WERI-Rb-1 (cell line): ENCODE measurements at regions not wholly inside any gene's neighbourhood (a gene's known extent, or its start where the extent isn't known, plus 50 kb on each side); places are given as distances from the start of the nearest gene placed in this dataset.

ENCODE experiments used
- DNase-seq: peaks from one replicate; pipeline ENCODE4 v3.0.0-alpha.2; 2020
- H3K27ac ChIP-seq: fragments of 250-450 bp; sonication (Bioruptor Pico); 2 replicates; pipeline ENCODE4 v1.5.1; 2020; ENCODE audit warnings: mild to moderate bottlenecking, moderate library complexity
- H3K27me3 ChIP-seq: fragments of 250-450 bp; sonication (Bioruptor Pico); 2 replicates; pipeline ENCODE4 v1.5.1; 2021; ENCODE audit warnings: mild to moderate bottlenecking, low read depth, moderate library complexity; ENCODE audit not compliant: insufficient read depth, severe bottlenecking
- H3K36me3 ChIP-seq: fragments of 250-450 bp; sonication (Bioruptor Pico); 2 replicates; pipeline ENCODE4 v1.5.1; 2020; ENCODE audit warnings: mild to moderate bottlenecking, moderate library complexity
- H3K4me3 ChIP-seq: 2 replicates; pipeline ENCODE4 v1.5.1; 2011; ENCODE audit warnings: low read depth, mild to moderate bottlenecking, control low read depth, low read length
- H3K9me3 ChIP-seq: fragments of 250-450 bp; sonication (Bioruptor Pico); 2 replicates; pipeline ENCODE4 v1.5.1; 2021; ENCODE audit warnings: mild to moderate bottlenecking, moderate library complexity; ENCODE audit not compliant: severe bottlenecking
- CTCF ChIP-seq: IDR thresholded peaks from 2 replicates; pipeline ENCODE4 v1.5.1; 2011; ENCODE audit warnings: low read depth, mild to moderate bottlenecking, control low read depth, inconsistent platforms, low read length

DNA sequence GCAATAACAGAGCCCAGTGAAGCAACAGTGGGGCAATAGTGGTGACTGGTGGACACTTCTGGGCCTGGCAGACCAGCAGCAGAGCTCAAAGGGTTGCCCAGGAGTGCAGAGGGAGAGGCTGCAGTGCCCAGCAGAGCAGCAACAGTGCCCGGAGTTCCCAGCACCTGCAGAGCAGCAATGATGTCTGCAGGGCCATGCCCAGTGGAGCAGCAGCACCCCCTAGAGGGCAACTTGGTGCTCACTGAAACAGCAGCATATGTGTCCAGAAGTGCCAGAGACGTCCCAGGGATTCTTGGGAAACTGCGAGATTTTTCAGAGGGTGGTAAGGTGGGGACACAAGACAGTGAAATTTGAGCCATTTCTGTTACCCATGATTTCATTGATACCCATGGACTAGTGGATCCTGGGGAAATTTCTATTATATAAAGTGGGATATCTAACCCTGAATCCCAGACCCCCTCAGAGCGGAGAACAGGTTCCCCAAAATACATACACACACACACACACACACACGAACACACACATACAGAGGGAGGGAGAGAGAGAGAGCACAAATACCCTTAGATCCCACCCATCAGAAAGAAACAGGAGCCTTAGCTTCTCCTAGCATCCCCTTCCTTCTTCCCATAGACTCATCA is 156.9 kb upstream of the GJB5 start:
- Histone ChIP-seq H3K27me3 (peaks cover 75% of the 10 kb centered on the region), H3K36me3 (no peaks in the 10 kb centered on the region), H3K4me3 (no peak overlapping the region), H3K9me3 (no peaks in the 10 kb centered on the region), H3K27ac (no peak overlapping the region)
- DNase-seq = peak; percentile 72
- peak; percentile 97 for TF ChIP-seq CTCF

DNA sequence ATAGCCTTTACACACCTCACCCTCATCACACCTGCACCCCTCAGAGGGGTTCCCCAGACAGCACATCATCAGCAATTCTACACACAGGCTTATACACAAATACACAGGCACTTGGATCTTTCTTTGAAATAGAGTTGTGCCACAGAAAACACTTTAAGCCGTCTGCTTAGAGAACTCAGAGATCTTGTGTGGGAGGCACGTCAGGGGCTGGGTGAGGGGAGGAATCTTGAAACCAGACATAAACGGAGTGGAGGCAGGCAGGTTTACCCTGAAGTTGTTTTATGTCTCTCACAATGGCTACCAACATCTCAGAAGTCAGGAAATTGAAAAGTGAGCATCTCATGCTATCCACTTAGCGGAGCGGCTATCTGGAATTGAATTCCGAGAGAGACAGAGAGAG is 151.9 kb upstream of the GJB5 start:
- Histone ChIP-seq H3K27ac (no peak overlapping the region), H3K36me3 (no peaks in the 10 kb centered on the region), H3K4me3 (no peak overlapping the region), H3K27me3 (peaks cover 85% of the 10 kb centered on the region), H3K9me3 (no peaks in the 10 kb centered on the region)
- TF ChIP-seq CTCF = no peak
- DNase-seq = no peak

GRCh38 chr1:34603594-34603993 is 151.3 kb upstream of the GJB5 start:
- H3K36me3 ChIP-seq = no peaks in the 10 kb centered on the region
- H3K27ac ChIP-seq = no peak overlapping the region
- no peak for DNase-seq
- TF ChIP-seq CTCF = no peak
- peaks cover 91% of the 10 kb centered on the region for H3K27me3 ChIP-seq
- H3K4me3 ChIP-seq = no peak overlapping the region
- no peaks in the 10 kb centered on the region for H3K9me3 ChIP-seq

DNA sequence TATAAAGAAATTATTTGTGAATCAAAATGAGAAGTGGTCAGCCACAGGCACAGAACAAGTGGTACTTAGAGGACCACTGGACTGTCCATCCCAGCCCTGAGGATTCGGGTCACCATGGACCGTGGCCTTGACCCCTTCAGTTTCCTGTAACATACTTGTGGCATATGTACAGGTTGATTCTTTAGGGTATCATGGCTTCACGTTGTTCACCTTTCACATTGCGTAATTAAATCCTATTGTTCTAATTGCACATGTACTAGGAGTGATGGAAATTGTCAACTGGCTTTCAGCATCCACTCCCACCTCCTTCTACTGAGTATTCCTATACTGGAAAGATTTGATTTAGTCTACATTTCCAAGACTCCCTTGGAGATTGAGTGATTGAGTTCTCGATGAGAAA is 148.3 kb upstream of the GJB5 start:
- TF ChIP-seq CTCF = no peak
- DNase-seq = no peak
- Histone ChIP-seq H3K36me3 (no peaks in the 10 kb centered on the region), H3K4me3 (no peak overlapping the region), H3K27me3 (peaks cover 85% of the 10 kb centered on the region), H3K27ac (no peak overlapping the region), H3K9me3 (no peaks in the 10 kb centered on the region)

DNA sequence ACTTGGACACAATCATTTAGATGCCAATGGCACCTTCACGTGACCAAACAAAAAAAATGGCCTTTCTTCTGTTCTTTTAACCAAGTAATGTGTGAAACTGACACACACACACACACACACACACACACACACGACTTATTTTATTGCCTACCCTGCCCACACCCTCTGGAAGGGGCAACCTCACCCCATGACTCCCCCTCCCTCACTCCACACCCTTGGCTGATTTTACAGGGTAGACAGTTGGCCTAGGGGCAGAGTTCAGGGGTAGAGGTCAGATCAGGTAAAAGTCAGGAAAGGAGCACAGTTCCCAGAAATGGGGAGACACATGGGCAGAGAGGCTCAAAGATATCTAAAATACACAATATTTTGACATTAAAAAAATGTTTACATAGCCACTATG is 144.8 kb upstream of the GJB5 start:
- Histone ChIP-seq H3K36me3 (no peaks in the 10 kb centered on the region), H3K4me3 (no peak overlapping the region), H3K27ac (no peak overlapping the region), H3K27me3 (peaks cover 82% of the 10 kb centered on the region), H3K9me3 (no peaks in the 10 kb centered on the region)
- no peak for DNase-seq
- no peak for TF ChIP-seq CTCF

DNA sequence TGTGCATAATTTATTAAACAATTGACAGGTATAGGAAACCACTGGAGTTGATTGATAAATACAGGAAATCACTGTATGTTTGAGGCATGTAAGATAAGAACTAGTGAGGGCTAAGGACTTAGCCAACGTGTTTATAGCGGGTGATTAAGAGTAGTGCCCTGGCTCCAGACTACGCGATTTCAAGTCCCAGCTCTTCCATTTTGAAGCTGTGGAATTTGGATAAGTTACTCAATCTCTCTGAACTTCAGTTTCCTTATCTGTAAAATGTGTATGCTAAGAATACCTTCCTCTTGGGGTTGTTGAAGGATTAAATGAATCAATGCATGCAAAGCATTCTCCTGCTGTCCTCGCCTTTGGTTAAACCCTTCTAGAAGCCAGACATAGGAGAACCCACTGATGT is 143.3 kb upstream of the GJB5 start:
- no peak for TF ChIP-seq CTCF
- Histone ChIP-seq H3K36me3 (no peaks in the 10 kb centered on the region), H3K27me3 (peaks cover 88% of the 10 kb centered on the region), H3K9me3 (no peaks in the 10 kb centered on the region), H3K4me3 (no peak overlapping the region), H3K27ac (no peak overlapping the region)
- no peak for DNase-seq
